GM12891 (cell line): ENCODE measurements at regions not wholly inside any gene's neighbourhood (a gene's known extent, or its start where the extent isn't known, plus 50 kb on each side); places are given as distances from the start of the nearest gene placed in this dataset.

Experiments
- DNase-seq: peaks from one replicate; pipeline ENCODE4 v3.0.0; 2011; ENCODE audit warnings: low spot score; ENCODE audit not compliant: insufficient read length
- FAIRE-seq: peaks from 2 replicates; lab custom pipeline; 2011; peaks lifted over from hg19 to GRCh38; lab: Jason Lieb, UNC
- PAX5 ChIP-seq: IDR thresholded peaks from 2 replicates; pipeline ENCODE4 v1.6.1; 2011; ENCODE audit warnings: low read length, moderate library complexity, mild to moderate bottlenecking; ENCODE audit not compliant: insufficient read depth, severe bottlenecking
- POLR2A ChIP-seq: IDR thresholded peaks from 2 replicates; pipeline ENCODE4 v1.6.1; 2011; ENCODE audit warnings: low read depth, low read length, control low read depth
- POLR2AphosphoS5 ChIP-seq: IDR thresholded peaks from 2 replicates; pipeline ENCODE4 v1.6.1; 2011; ENCODE audit warnings: low read depth, low read length, control low read depth
- POU2F2 ChIP-seq: IDR thresholded peaks from 2 replicates; pipeline ENCODE4 v1.6.1; 2011; ENCODE audit warnings: low read depth, mild to moderate bottlenecking, control low read depth, low read length, moderate library complexity
- SPI1 ChIP-seq: IDR thresholded peaks from 2 replicates; pipeline ENCODE4 v1.6.1; 2011; ENCODE audit warnings: low read depth, low read length, control low read depth
- TAF1 ChIP-seq: IDR thresholded peaks from 2 replicates; pipeline ENCODE4 v1.6.1; 2011; ENCODE audit warnings: low read depth, low read length, control low read depth

- FAIRE-seq, result no peak
- TF ChIP-seq POU2F2, result no peak
- no peak for DNase-seq
Measured at GRCh38 chr18:7288544-7288943, 57.7 kb downstream of the LRRC30 start.

- TF ChIP-seq SPI1 (no peak), TAF1 (no peak), POU2F2 (no peak), POLR2A (no peak), PAX5 (no peak), POLR2AphosphoS5 (no peak)
- FAIRE-seq (no peak), DNase-seq (no peak)
Measured at GRCh38 chr18:7290077-7290476, 59.2 kb downstream of the LRRC30 start.

GRCh38 chr18:7291046-7291445, 60.2 kb downstream of the LRRC30 start:
- DNase-seq (no peak), FAIRE-seq (no peak)
- TF ChIP-seq TAF1 (no peak), SPI1 (no peak), POU2F2 (no peak)

- FAIRE-seq, result no peak
- DNase-seq, result no peak
- no peak for TF ChIP-seq POLR2A
- TF ChIP-seq POLR2AphosphoS5, result no peak
- no peak for TF ChIP-seq SPI1
- TF ChIP-seq PAX5, result no peak
Measured at GRCh38 chr18:7298149-7298548, 67.3 kb downstream of the LRRC30 start.

- TF ChIP-seq TAF1 (no peak), SPI1 (no peak), PAX5 (no peak), POLR2A (no peak), POLR2AphosphoS5 (no peak), POU2F2 (no peak)
- DNase-seq (no peak), FAIRE-seq (no peak)
Measured at GRCh38 chr18:7301094-7301493, 70.2 kb downstream of the LRRC30 start.

- no peak for TF ChIP-seq POLR2A
- TF ChIP-seq SPI1, result no peak
- no peak for TF ChIP-seq PAX5
- no peak for TF ChIP-seq POLR2AphosphoS5
- no peak for TF ChIP-seq TAF1
- TF ChIP-seq POU2F2, result no peak
- no peak for DNase-seq
- no peak for FAIRE-seq
Measured at GRCh38 chr18:7303316-7304060, 72.6 kb downstream of the LRRC30 start.

- no peak for FAIRE-seq
- no peak for TF ChIP-seq SPI1
- DNase-seq, result no peak
Measured at GRCh38 chr18:7304061-7304370, 73.1 kb downstream of the LRRC30 start.

- FAIRE-seq (no peak), DNase-seq (no peak)
- TF ChIP-seq PAX5 (no peak), POU2F2 (no peak), POLR2AphosphoS5 (no peak), SPI1 (no peak), TAF1 (no peak), POLR2A (no peak)
Measured at GRCh38 chr18:7305416-7305815, 74.5 kb downstream of the LRRC30 start.

GRCh38 chr18:7307030-7307429, 76.1 kb downstream of the LRRC30 start:
- FAIRE-seq (no peak), DNase-seq (no peak)
- TF ChIP-seq POLR2AphosphoS5, result no peak

GRCh38 chr18:7307526-7307925, 76.6 kb downstream of the LRRC30 start:
- FAIRE-seq, result no peak
- TF ChIP-seq POLR2A, result no peak
- TF ChIP-seq SPI1, result no peak
- TF ChIP-seq PAX5, result no peak
- TF ChIP-seq POU2F2, result no peak
- no peak for DNase-seq

- no peak for FAIRE-seq
- TF ChIP-seq POLR2AphosphoS5, result no peak
- TF ChIP-seq POU2F2, result no peak
- no peak for TF ChIP-seq PAX5
- TF ChIP-seq SPI1, result no peak
- no peak for TF ChIP-seq POLR2A
- TF ChIP-seq TAF1, result no peak
- DNase-seq, result no peak
Measured at GRCh38 chr18:7317804-7318231, 86.9 kb downstream of the LRRC30 start.
